ENCODE measurements at regions not wholly inside any gene's neighbourhood (a gene's known extent, or its start where the extent isn't known, plus 50 kb on each side); places are given as distances from the start of the nearest gene placed in this dataset.

- H3K4me1 ChIP-seq, result no peaks in the 10 kb centered on the region
- H3K36me3 ChIP-seq, result no peaks in the 10 kb centered on the region
- intact Hi-C loops (cut with DNase I), result no loop called here
- no peak for DNase-seq (ENCODE audit: low spot score in 2 of 2)
- TF ChIP-seq CTCF (IDR thresholded peaks at IDR 0.05), result no peak
- H3K27me3 ChIP-seq, result no peaks in the 10 kb centered on the region
- no peaks in the 10 kb centered on the region for H3K9me3 ChIP-seq
- H3K4me3 ChIP-seq, result no peak overlapping the region
- no peak overlapping the region for H3K27ac ChIP-seq
Observed at GRCh38 chr13:24627946-24628345, 52.3 kb upstream of the ATP12A start.

- no peaks in the 10 kb centered on the region for H3K27me3 ChIP-seq
- no peak for TF ChIP-seq CTCF (IDR thresholded peaks at IDR 0.05)
- H3K4me3 ChIP-seq, result no peak overlapping the region
- DNase-seq (ENCODE audit: low spot score in 2 of 2), result no peak
- H3K27ac ChIP-seq, result no peak overlapping the region
- intact Hi-C loops (cut with DNase I), result no loop called here
- H3K9me3 ChIP-seq, result no peaks in the 10 kb centered on the region
- no peaks in the 10 kb centered on the region for H3K36me3 ChIP-seq
- H3K4me1 ChIP-seq, result no peaks in the 10 kb centered on the region
Observed at GRCh38 chr13:24629320-24629719, 50.9 kb upstream of the ATP12A start.

GRCh38 chr13:24630121-24630520 is 50.1 kb upstream of the ATP12A start:
- intact Hi-C loops (cut with DNase I), result no loop called here
- Histone ChIP-seq H3K9me3 (no peaks in the 10 kb centered on the region), H3K4me1 (no peaks in the 10 kb centered on the region), H3K27me3 (no peaks in the 10 kb centered on the region), H3K4me3 (no peak overlapping the region), H3K36me3 (no peaks in the 10 kb centered on the region), H3K27ac (no peak overlapping the region)
- DNase-seq (ENCODE audit: low spot score in 2 of 2), result no peak
- TF ChIP-seq CTCF (IDR thresholded peaks at IDR 0.05), result no peak
